ENCODE measurements at regions not wholly inside any gene's neighbourhood (a gene's known extent, or its start where the extent isn't known, plus 50 kb on each side); places are given as distances from the start of the nearest gene placed in this dataset.
"Not testable (repeated sequence)": the region's sequence is repeated elsewhere in the genome, so short reads cannot be mapped to it uniquely, and the experiment has no call there.

DNA sequence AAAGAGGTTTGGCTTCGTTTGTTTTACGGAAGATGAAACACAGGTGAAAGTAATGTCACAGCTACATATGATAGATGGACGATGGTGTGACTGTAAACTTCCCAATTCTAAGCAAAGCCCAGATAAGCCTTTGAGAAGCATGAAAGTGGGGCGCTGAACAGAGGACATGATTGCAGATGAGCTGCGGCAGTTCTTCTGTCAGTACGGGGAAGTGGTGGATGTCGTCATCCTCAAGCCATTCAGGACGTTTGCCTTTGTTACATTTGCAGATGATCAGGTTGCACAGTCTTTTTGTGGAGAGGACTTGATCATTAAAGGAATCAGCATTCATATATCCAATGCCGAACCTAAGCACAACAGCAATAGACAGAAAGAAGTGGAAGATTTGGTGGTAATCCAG is 111.5 kb upstream of the DIAPH3 start:
- Histone ChIP-seq H3K4me3 (ENCODE audit: low read length) (no peak overlapping the region), H3K36me3 (ENCODE audit: insufficient read depth, low read length) (no peaks in the 10 kb centered on the region), H3K4me2 (ENCODE audit: low read length) (no peak overlapping the region), H3K9me2 (ENCODE audit: insufficient read depth, low read length) (no peaks in the 10 kb centered on the region), H3K79me2 (replicated peaks; ENCODE audit: insufficient read depth, low read length) (no peaks in the 10 kb centered on the region), H3K27me3 (ENCODE audit: insufficient read depth, low read depth, low read length) (no peaks in the 10 kb centered on the region), H3K9ac (ENCODE audit: low read length) (no peak overlapping the region), H3F3A (ENCODE audit: insufficient read depth, low read length, poor library complexity, severe bottlenecking) (no peaks in the 10 kb centered on the region), H2AFZ (ENCODE audit: low read depth, low read length) (no peak overlapping the region), H4K20me1 (ENCODE audit: insufficient read depth) (no peaks in the 10 kb centered on the region), H3K9me3 (ENCODE audit: low read length) (no peaks in the 10 kb centered on the region), H3K27ac (ENCODE audit: low read length) (no peak overlapping the region)
- TF ChIP-seq EZH2 (IDR thresholded peaks at IDR 0.05; ENCODE audit: borderline replicate concordance, insufficient read depth, low read length, poor library complexity, severe bottlenecking) (no peak), SMC3 (conservative IDR thresholded peaks at IDR 0.05; ENCODE audit: poor library complexity) (no peak), RAD21 (conservative IDR thresholded peaks at IDR 0.05) (no peak), REST (IDR thresholded peaks at IDR 0.05; ENCODE audit: borderline replicate concordance) (no peak), TAF1 (IDR thresholded peaks at IDR 0.05; ENCODE audit: low read depth) (no peak), POLR2AphosphoS5 (IDR thresholded peaks at IDR 0.05) (no peak), EP300 (conservative IDR thresholded peaks at IDR 0.05; ENCODE audit: poor library complexity, severe bottlenecking) (no peak), MXI1 (conservative IDR thresholded peaks at IDR 0.05; ENCODE audit: poor library complexity, severe bottlenecking) (no peak)
- TF ChIP-seq, protein P1, sequence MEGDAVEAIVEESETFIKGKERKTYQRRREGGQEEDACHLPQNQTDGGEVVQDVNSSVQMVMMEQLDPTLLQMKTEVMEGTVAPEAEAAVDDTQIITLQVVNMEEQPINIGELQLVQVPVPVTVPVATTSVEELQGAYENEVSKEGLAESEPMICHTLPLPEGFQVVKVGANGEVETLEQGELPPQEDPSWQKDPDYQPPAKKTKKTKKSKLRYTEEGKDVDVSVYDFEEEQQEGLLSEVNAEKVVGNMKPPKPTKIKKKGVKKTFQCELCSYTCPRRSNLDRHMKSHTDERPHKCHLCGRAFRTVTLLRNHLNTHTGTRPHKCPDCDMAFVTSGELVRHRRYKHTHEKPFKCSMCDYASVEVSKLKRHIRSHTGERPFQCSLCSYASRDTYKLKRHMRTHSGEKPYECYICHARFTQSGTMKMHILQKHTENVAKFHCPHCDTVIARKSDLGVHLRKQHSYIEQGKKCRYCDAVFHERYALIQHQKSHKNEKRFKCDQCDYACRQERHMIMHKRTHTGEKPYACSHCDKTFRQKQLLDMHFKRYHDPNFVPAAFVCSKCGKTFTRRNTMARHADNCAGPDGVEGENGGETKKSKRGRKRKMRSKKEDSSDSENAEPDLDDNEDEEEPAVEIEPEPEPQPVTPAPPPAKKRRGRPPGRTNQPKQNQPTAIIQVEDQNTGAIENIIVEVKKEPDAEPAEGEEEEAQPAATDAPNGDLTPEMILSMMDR (IDR thresholded peaks at IDR 0.05; ENCODE audit: poor library complexity, severe bottlenecking): no peak

- H3K4me2 ChIP-seq (ENCODE audit: low read length); H3F3A ChIP-seq (ENCODE audit: insufficient read depth, low read length, poor library complexity, severe bottlenecking); H2AFZ ChIP-seq (ENCODE audit: low read depth, low read length); H3K36me3 ChIP-seq (ENCODE audit: insufficient read depth, low read length); H3K79me2 ChIP-seq (replicated peaks; ENCODE audit: insufficient read depth, low read length); H4K20me1 ChIP-seq (ENCODE audit: insufficient read depth); H3K27ac ChIP-seq (ENCODE audit: low read length); H3K9ac ChIP-seq (ENCODE audit: low read length); H3K9me2 ChIP-seq (ENCODE audit: insufficient read depth, low read length); H3K27me3 ChIP-seq (ENCODE audit: insufficient read depth, low read depth, low read length); H3K4me3 ChIP-seq (ENCODE audit: low read length); H3K9me3 ChIP-seq (ENCODE audit: low read length): not testable (repeated sequence)
Observed at GRCh38 chr13:60280524-60280923, 116.5 kb upstream of the TDRD3 start.

- Histone ChIP-seq H3F3A (ENCODE audit: insufficient read depth, low read length, poor library complexity, severe bottlenecking) (no peaks in the 10 kb centered on the region), H3K4me2 (ENCODE audit: low read length) (no peak overlapping the region), H4K20me1 (ENCODE audit: insufficient read depth) (no peaks in the 10 kb centered on the region), H3K9me3 (ENCODE audit: low read length) (no peaks in the 10 kb centered on the region), H2AFZ (ENCODE audit: low read depth, low read length) (no peak overlapping the region), H3K27me3 (ENCODE audit: insufficient read depth, low read depth, low read length) (no peaks in the 10 kb centered on the region), H3K4me3 (ENCODE audit: low read length) (no peak overlapping the region), H3K9ac (ENCODE audit: low read length) (no peak overlapping the region), H3K36me3 (ENCODE audit: insufficient read depth, low read length) (no peaks in the 10 kb centered on the region), H3K27ac (ENCODE audit: low read length) (no peak overlapping the region), H3K9me2 (ENCODE audit: insufficient read depth, low read length) (no peaks in the 10 kb centered on the region), H3K79me2 (replicated peaks; ENCODE audit: insufficient read depth, low read length) (no peaks in the 10 kb centered on the region)
- TF ChIP-seq SMC3 (conservative IDR thresholded peaks at IDR 0.05; ENCODE audit: poor library complexity) (no peak), POLR2AphosphoS5 (IDR thresholded peaks at IDR 0.05) (no peak), MXI1 (conservative IDR thresholded peaks at IDR 0.05; ENCODE audit: poor library complexity, severe bottlenecking) (no peak), EP300 (conservative IDR thresholded peaks at IDR 0.05; ENCODE audit: poor library complexity, severe bottlenecking) (no peak), RAD21 (conservative IDR thresholded peaks at IDR 0.05) (no peak), EZH2 (IDR thresholded peaks at IDR 0.05; ENCODE audit: borderline replicate concordance, insufficient read depth, low read length, poor library complexity, severe bottlenecking) (no peak), REST (IDR thresholded peaks at IDR 0.05; ENCODE audit: borderline replicate concordance) (no peak), TAF1 (IDR thresholded peaks at IDR 0.05; ENCODE audit: low read depth) (no peak)
- TF ChIP-seq, protein P1 (IDR thresholded peaks at IDR 0.05; ENCODE audit: poor library complexity, severe bottlenecking): no peak
Observed at GRCh38 chr13:60282186-60282585, 114.8 kb upstream of the TDRD3 start.
